ENCODE measurements at regions not wholly inside any gene's neighbourhood (a gene's known extent, or its start where the extent isn't known, plus 50 kb on each side); places are given as distances from the start of the nearest gene placed in this dataset.

GRCh38 chr6:156254240-156254639, 522.9 kb upstream of the ARID1B start:
- in situ Hi-C loops (cut with MboI; ENCODE audit: low sequenced_read_pairs) (no loop called here), intact Hi-C loops (cut with micrococcal nuclease) (no loop called here), dilution Hi-C loops (cut with HindIII; ENCODE audit: low sequenced_read_pairs, unreplicated experiment) (no loop called here)
- no peak overlapping the region for H3K23ac ChIP-seq (ENCODE audit: low read depth, low read length)
- H2BK15ac ChIP-seq (ENCODE audit: low read depth, low read length) = no peak overlapping the region
- no peak overlapping the region for H2AK5ac ChIP-seq (ENCODE audit: low read depth, low read length)
- no peak overlapping the region for H2AFZ ChIP-seq (replicated peaks; ENCODE audit: low read length, poor library complexity)
- no peaks in the 10 kb centered on the region for H3K9me1 ChIP-seq (ENCODE audit: insufficient read depth, low read length)
- no peak overlapping the region for H3K18ac ChIP-seq (ENCODE audit: low read depth, low read length)
- H2BK5ac ChIP-seq (ENCODE audit: low read depth, low read length, poor library complexity, severe bottlenecking) = no peak overlapping the region
- no peak overlapping the region for H3K4ac ChIP-seq (ENCODE audit: low read depth, low read length)
- no peak overlapping the region for H3K14ac ChIP-seq (replicated peaks; ENCODE audit: low read depth, low read length)
- no TSS peak for BruUV-seq (replicated peaks)
- ATAC-seq (ENCODE audit: low read depth) (no peak), DNase-seq (no peak)
- ChIA-PET POLR2A (ENCODE audit: unreplicated experiment) (no interaction called here), CTCF (no interaction called here)
- no peaks in the 10 kb centered on the region for H3K4me1 ChIP-seq (ENCODE audit: control insufficient read depth, insufficient read depth, low read length)
- WGBS, 2 experiments (ENCODE audit: extremely low coverage in 2 of 2, insufficient read length in 1 of 2) = no CpG with 5 or more reads among the region's 5 CpGs
- H3K56ac ChIP-seq (ENCODE audit: extremely low read depth, insufficient read depth, low read length) = no peak overlapping the region
- H3K4me2 ChIP-seq (ENCODE audit: low read depth, low read length) = no peak overlapping the region
- no peak overlapping the region for H4K8ac ChIP-seq (ENCODE audit: low read depth in 2 of 2, low read length in 2 of 2)
- no peak overlapping the region for H3K4me3 ChIP-seq (ENCODE audit: insufficient read depth, low read depth, low read length)
- H2BK20ac ChIP-seq (ENCODE audit: low read depth, low read length) = no peak overlapping the region
- H2BK120ac ChIP-seq (ENCODE audit: low read depth, low read length) = no peak overlapping the region
- no peak overlapping the region for H2AK9ac ChIP-seq (replicated peaks; ENCODE audit: low read depth, low read length, poor library complexity)
- no peaks in the 10 kb centered on the region for H3K79me1 ChIP-seq (ENCODE audit: low read depth in 1 of 2, low read length in 2 of 2)
- H4K91ac ChIP-seq (ENCODE audit: insufficient read depth, low read depth, low read length) = no peak overlapping the region
- no peaks in the 10 kb centered on the region for H4K20me1 ChIP-seq (ENCODE audit: insufficient read depth, low read length)
- TF ChIP-seq MAZ (IDR thresholded peaks at IDR 0.05; ENCODE audit: borderline replicate concordance, low read depth, low read length) (no peak), POLR2A (IDR thresholded peaks at IDR 0.05; ENCODE audit: low read depth, low read length) (no peak), CHD1 (IDR thresholded peaks at IDR 0.05; ENCODE audit: low read depth, low read length) (no peak), NFE2L2 (IDR thresholded peaks at IDR 0.05; ENCODE audit: low read depth, low read length) (no peak), RFX5 (IDR thresholded peaks at IDR 0.05; ENCODE audit: low read depth, low read length) (no peak), MXI1 (IDR thresholded peaks at IDR 0.05; ENCODE audit: borderline replicate concordance, low read depth, low read length) (no peak), BHLHE40 (IDR thresholded peaks at IDR 0.05; ENCODE audit: low read depth, low read length) (no peak), RCOR1 (IDR thresholded peaks at IDR 0.05; ENCODE audit: insufficient replicate concordance, low read length) (no peak), RAD21 (IDR thresholded peaks at IDR 0.05; ENCODE audit: low read length) (no peak), SMC3 (IDR thresholded peaks at IDR 0.05; ENCODE audit: low read depth, low read length) (no peak), CEBPB (IDR thresholded peaks at IDR 0.05; ENCODE audit: low read depth, low read length) (no peak), MAFK (IDR thresholded peaks at IDR 0.05; ENCODE audit: low read depth, low read length) (no peak)
- TF ChIP-seq, protein P1, sequence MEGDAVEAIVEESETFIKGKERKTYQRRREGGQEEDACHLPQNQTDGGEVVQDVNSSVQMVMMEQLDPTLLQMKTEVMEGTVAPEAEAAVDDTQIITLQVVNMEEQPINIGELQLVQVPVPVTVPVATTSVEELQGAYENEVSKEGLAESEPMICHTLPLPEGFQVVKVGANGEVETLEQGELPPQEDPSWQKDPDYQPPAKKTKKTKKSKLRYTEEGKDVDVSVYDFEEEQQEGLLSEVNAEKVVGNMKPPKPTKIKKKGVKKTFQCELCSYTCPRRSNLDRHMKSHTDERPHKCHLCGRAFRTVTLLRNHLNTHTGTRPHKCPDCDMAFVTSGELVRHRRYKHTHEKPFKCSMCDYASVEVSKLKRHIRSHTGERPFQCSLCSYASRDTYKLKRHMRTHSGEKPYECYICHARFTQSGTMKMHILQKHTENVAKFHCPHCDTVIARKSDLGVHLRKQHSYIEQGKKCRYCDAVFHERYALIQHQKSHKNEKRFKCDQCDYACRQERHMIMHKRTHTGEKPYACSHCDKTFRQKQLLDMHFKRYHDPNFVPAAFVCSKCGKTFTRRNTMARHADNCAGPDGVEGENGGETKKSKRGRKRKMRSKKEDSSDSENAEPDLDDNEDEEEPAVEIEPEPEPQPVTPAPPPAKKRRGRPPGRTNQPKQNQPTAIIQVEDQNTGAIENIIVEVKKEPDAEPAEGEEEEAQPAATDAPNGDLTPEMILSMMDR (conservative IDR thresholded peaks at IDR 0.05; ENCODE audit: low read depth, low read length) = no peak
- TF ChIP-seq, protein P2, sequence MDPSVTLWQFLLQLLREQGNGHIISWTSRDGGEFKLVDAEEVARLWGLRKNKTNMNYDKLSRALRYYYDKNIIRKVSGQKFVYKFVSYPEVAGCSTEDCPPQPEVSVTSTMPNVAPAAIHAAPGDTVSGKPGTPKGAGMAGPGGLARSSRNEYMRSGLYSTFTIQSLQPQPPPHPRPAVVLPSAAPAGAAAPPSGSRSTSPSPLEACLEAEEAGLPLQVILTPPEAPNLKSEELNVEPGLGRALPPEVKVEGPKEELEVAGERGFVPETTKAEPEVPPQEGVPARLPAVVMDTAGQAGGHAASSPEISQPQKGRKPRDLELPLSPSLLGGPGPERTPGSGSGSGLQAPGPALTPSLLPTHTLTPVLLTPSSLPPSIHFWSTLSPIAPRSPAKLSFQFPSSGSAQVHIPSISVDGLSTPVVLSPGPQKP (IDR thresholded peaks at IDR 0.05; ENCODE audit: borderline replicate concordance, low read depth, low read length) = no peak
- TF ChIP-seq, protein P3, sequence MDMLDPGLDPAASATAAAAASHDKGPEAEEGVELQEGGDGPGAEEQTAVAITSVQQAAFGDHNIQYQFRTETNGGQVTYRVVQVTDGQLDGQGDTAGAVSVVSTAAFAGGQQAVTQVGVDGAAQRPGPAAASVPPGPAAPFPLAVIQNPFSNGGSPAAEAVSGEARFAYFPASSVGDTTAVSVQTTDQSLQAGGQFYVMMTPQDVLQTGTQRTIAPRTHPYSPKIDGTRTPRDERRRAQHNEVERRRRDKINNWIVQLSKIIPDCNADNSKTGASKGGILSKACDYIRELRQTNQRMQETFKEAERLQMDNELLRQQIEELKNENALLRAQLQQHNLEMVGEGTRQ (IDR thresholded peaks at IDR 0.05; ENCODE audit: low read depth, low read length) = no peak
- H3K36me3 ChIP-seq (ENCODE audit: control insufficient read depth, insufficient read depth, low read length) = no peaks in the 10 kb centered on the region
- H3K9ac ChIP-seq (ENCODE audit: low read depth, low read length) = no peak overlapping the region
- no peaks in the 10 kb centered on the region; the same call in 1 of the 2 replicates for H3K27me3 ChIP-seq (ENCODE audit: control insufficient read depth, insufficient read depth, low read length)
- no peak overlapping the region for H4K5ac ChIP-seq (ENCODE audit: low read depth, low read length)
- no peak overlapping the region for H3K27ac ChIP-seq (ENCODE audit: insufficient read depth, low read length)
- no peaks in the 10 kb centered on the region for H3K9me3 ChIP-seq (ENCODE audit: control insufficient read depth, insufficient read depth, low read length)
